ENCODE measurements at regions not wholly inside any gene's neighbourhood (a gene's known extent, or its start where the extent isn't known, plus 50 kb on each side); places are given as distances from the start of the nearest gene placed in this dataset.

- no peaks in the 10 kb centered on the region for H3K36me3 ChIP-seq (ENCODE audit: control insufficient read depth in 2 of 4, insufficient read depth in 4 of 4, low read length in 3 of 4)
- H3K79me2 ChIP-seq (ENCODE audit: control insufficient read depth in 1 of 2, insufficient read depth in 2 of 2, low read length in 2 of 2): no peaks in the 10 kb centered on the region
- TF ChIP-seq TEAD4 (IDR thresholded peaks at IDR 0.05; ENCODE audit: low read depth, low read length): no peak
- TF ChIP-seq, protein P1, sequence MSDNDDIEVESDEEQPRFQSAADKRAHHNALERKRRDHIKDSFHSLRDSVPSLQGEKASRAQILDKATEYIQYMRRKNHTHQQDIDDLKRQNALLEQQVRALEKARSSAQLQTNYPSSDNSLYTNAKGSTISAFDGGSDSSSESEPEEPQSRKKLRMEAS (IDR thresholded peaks at IDR 0.05): no peak
- TF ChIP-seq ATF2 (IDR thresholded peaks at IDR 0.05; ENCODE audit: low read length): no peak
- no peak for TF ChIP-seq FOSL1 (IDR thresholded peaks at IDR 0.05; ENCODE audit: insufficient read depth, low read depth, low read length)
- no peak for TF ChIP-seq CREB1 (IDR thresholded peaks at IDR 0.05)
- TF ChIP-seq SP1 (IDR thresholded peaks at IDR 0.05; ENCODE audit: low read depth, low read length): no peak
- TF ChIP-seq BCL11A (IDR thresholded peaks at IDR 0.05; ENCODE audit: low read depth in 2 of 2, low read length in 2 of 2): no peak
- TF ChIP-seq POLR2A (IDR thresholded peaks at IDR 0.05; ENCODE audit: control extremely low read depth in 1 of 2, low read depth in 2 of 2, low read length in 2 of 2): no peak
- no peak for TF ChIP-seq BRCA1 (IDR thresholded peaks at IDR 0.05; ENCODE audit: low read depth, low read length)
- H3K14ac ChIP-seq (ENCODE audit: insufficient read length): no peak overlapping the region
- no peak overlapping the region for H2BK20ac ChIP-seq (ENCODE audit: low read length)
- no peak overlapping the region for H2AK5ac ChIP-seq (ENCODE audit: low read depth, low read length)
- no peaks in the 10 kb centered on the region; a peak in 1 of 7 replicates for H3K4me1 ChIP-seq (replicated peaks in 1 of 4; ENCODE audit: control insufficient read depth in 3 of 4, insufficient read depth in 4 of 4, low read length in 3 of 4)
- no peak overlapping the region for H2BK5ac ChIP-seq (ENCODE audit: low read depth, low read length)
- POLR2A ChIA-PET (ENCODE audit: partially characterized antibody): no interaction called here
- 80% methylated on average over 6 of the region's 6 CpGs; no CpG with 5 or more reads in 1 of the 2 experiments for WGBS, 2 experiments (ENCODE audit: extremely low coverage in 1 of 2, insufficient coverage in 1 of 2, insufficient read length in 1 of 2, insufficient replicate concordance in 2 of 2, low coverage in 1 of 2, low lambda C conversion rate in 2 of 2, missing lambda C conversion rate in 1 of 2)
- H4K20me1 ChIP-seq (replicated peaks in 1 of 2; ENCODE audit: control insufficient read depth in 1 of 2, insufficient read depth in 2 of 2, low read length in 2 of 2): peaks cover 0 to 2% of the 10 kb centered on the region in 2 experiments
- H4K5ac ChIP-seq (ENCODE audit: insufficient read length, low read depth, low read length): no peak overlapping the region
- no peak overlapping the region for H3K4ac ChIP-seq (replicated peaks; ENCODE audit: insufficient read length, low read depth, low read length)
- H3K4me2 ChIP-seq (ENCODE audit: insufficient read depth in 1 of 2, low read depth in 2 of 2, low read length in 2 of 2): no peak overlapping the region
- H2AFZ ChIP-seq (ENCODE audit: low read length): no peak overlapping the region
- H3K9ac ChIP-seq (replicated peaks in 1 of 4; ENCODE audit: extremely low read depth in 1 of 4, low read depth in 3 of 4, low read length in 3 of 4): no peak overlapping the region
- H3K56ac ChIP-seq (replicated peaks; ENCODE audit: insufficient read length, low read depth, low read length): no peak overlapping the region
- H3K27ac ChIP-seq (ENCODE audit: low read depth, low read length): no peak overlapping the region
- no peak for FAIRE-seq
- no peak overlapping the region for H2BK120ac ChIP-seq (replicated peaks; ENCODE audit: low read depth, low read length)
- H3K4me3 ChIP-seq (ENCODE audit: extremely low read depth in 1 of 4, insufficient read depth in 2 of 4, low read depth in 3 of 4, low read length in 4 of 4): no peak overlapping the region
- no peak overlapping the region for H3K18ac ChIP-seq (ENCODE audit: extremely low read depth, low read length)
- H4K91ac ChIP-seq (replicated peaks; ENCODE audit: insufficient read length, low read length): no peak overlapping the region
- DNase-seq (ENCODE audit: low read depth in 1 of 2, low spot score in 2 of 2): no peak
- no peaks in the 10 kb centered on the region for H3K79me1 ChIP-seq (ENCODE audit: low read depth, low read length)
- no peak overlapping the region for H4K8ac ChIP-seq (ENCODE audit: extremely low read depth, insufficient read depth, low read length)
- no peaks in the 10 kb centered on the region for H3K27me3 ChIP-seq (replicated peaks in 1 of 4; ENCODE audit: control insufficient read depth in 3 of 4, extremely low read depth in 1 of 4, insufficient read depth in 3 of 4, low read length in 3 of 4)
- no peak overlapping the region for H3K23ac ChIP-seq (ENCODE audit: insufficient read length)
- H3K9me3 ChIP-seq (ENCODE audit: insufficient read depth in 2 of 2, low read depth in 1 of 2, low read length in 1 of 2): no peaks in the 10 kb centered on the region
- CTCF ChIA-PET (ENCODE audit: partially characterized antibody): interaction anchor here (0.8 to 2.2 kb wide), 7 partner anchors 8 to 830 kb away, joined by 3 to 6 read pairs (median 3); no protein-coding TSS in a partner anchor
- no peak overlapping the region for H2BK12ac ChIP-seq (ENCODE audit: low read depth, low read length)
- H3K23me2 ChIP-seq (ENCODE audit: low read depth, low read length): no peaks in the 10 kb centered on the region
- H2BK15ac ChIP-seq (ENCODE audit: low read length): no peak overlapping the region
These were observed 362.5 kb downstream of the ZNF536 start for GRCh38 chr19:30734669-30735068.
